ENCODE measurements at regions not wholly inside any gene's neighbourhood (a gene's known extent, or its start where the extent isn't known, plus 50 kb on each side); places are given as distances from the start of the nearest gene placed in this dataset.

DNA sequence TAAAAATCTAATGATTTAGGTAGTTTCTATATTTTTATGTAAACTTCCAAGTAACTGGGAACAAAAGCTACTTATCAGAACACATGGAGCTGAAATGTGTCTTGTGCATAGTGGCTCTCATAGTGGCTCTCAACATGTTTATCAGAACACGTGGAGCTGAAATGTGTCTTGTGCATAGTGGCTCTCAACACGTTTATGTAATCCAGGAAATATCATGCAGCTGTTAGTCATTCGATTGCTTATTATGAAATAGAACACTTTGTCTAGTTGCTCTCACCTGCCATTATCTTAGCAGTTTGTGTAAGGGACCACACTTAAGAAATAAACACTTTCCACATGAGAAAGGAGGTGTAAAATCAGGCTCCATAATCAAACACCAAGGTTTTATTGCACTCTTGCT lies 119.2 kb upstream of the ASCC3 start:
- DNase-seq = no peak
- ChIA-PET CTCF (no interaction called here), POLR2A (no interaction called here)
- Histone ChIP-seq H3K27me3 (replicated peaks; ENCODE audit: control insufficient read depth, insufficient read depth, low read length) (no peaks in the 10 kb centered on the region; the same call in 1 of the 2 replicates), H3K4me3 (ENCODE audit: low read depth, low read length) (no peak overlapping the region), H3K4me1 (no peaks in the 10 kb centered on the region), H3K36me3 (ENCODE audit: control insufficient read depth, insufficient read depth, low read length) (no peaks in the 10 kb centered on the region), H3K9me3 (peaks cover 5% of the 10 kb centered on the region; the same call in 1 of the 2 replicates)
- intact Hi-C loops (cut with micrococcal nuclease; ENCODE audit: unreplicated experiment) = no loop called here
- TF ChIP-seq, protein P1, sequence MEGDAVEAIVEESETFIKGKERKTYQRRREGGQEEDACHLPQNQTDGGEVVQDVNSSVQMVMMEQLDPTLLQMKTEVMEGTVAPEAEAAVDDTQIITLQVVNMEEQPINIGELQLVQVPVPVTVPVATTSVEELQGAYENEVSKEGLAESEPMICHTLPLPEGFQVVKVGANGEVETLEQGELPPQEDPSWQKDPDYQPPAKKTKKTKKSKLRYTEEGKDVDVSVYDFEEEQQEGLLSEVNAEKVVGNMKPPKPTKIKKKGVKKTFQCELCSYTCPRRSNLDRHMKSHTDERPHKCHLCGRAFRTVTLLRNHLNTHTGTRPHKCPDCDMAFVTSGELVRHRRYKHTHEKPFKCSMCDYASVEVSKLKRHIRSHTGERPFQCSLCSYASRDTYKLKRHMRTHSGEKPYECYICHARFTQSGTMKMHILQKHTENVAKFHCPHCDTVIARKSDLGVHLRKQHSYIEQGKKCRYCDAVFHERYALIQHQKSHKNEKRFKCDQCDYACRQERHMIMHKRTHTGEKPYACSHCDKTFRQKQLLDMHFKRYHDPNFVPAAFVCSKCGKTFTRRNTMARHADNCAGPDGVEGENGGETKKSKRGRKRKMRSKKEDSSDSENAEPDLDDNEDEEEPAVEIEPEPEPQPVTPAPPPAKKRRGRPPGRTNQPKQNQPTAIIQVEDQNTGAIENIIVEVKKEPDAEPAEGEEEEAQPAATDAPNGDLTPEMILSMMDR (IDR thresholded peaks at IDR 0.05; ENCODE audit: insufficient read depth in 1 of 2, low read depth in 1 of 2, low read length in 1 of 2, severe bottlenecking in 1 of 2, unreplicated experiment in 1 of 2) = no peak
- no peak overlapping the region for H3K4me3 Mint-ChIP-seq (ENCODE audit: unreplicated experiment)
- H3K36me3 Mint-ChIP-seq (ENCODE audit: insufficient read depth, unreplicated experiment) = no peaks in the 10 kb centered on the region
- no peak overlapping the region for H3K27ac Mint-ChIP-seq (ENCODE audit: unreplicated experiment)
- H3K27me3 Mint-ChIP-seq (ENCODE audit: insufficient read depth, unreplicated experiment) = no peaks in the 10 kb centered on the region
- no TSS peak for BruUV-seq (replicated peaks)
- no peaks in the 10 kb centered on the region for H3K4me1 Mint-ChIP-seq (ENCODE audit: low read depth, unreplicated experiment)
- no peaks in the 10 kb centered on the region for H3K9me3 Mint-ChIP-seq (ENCODE audit: unreplicated experiment)

DNA sequence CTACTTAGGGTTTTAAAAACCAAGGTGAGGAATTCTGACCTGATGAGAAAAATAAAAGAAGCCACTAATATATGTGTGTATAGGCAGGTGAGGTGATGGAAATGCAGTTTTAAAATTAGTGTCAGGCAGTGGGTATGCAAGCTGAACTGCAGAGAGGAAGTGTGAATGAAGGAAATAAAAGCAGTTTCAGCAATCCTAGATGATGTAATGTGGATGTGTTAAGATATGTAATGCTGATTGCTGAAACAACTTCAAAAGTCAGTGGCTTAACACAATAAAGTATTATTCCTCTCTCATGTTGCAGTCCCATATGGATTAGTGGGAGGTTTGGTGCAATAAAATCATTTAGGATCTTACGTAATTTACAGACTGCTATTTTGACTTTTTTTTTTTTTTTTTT lies 119.9 kb upstream of the ASCC3 start:
- no TSS peak for BruUV-seq (replicated peaks)
- no peaks in the 10 kb centered on the region for H3K4me1 ChIP-seq
- H3K36me3 ChIP-seq (ENCODE audit: control insufficient read depth, insufficient read depth, low read length) = no peaks in the 10 kb centered on the region
- POLR2A ChIA-PET = no interaction called here
- Mint-ChIP-seq H3K27me3 (ENCODE audit: insufficient read depth, unreplicated experiment) (no peaks in the 10 kb centered on the region), H3K4me3 (ENCODE audit: unreplicated experiment) (no peak overlapping the region), H3K4me1 (ENCODE audit: low read depth, unreplicated experiment) (no peaks in the 10 kb centered on the region), H3K36me3 (ENCODE audit: insufficient read depth, unreplicated experiment) (no peaks in the 10 kb centered on the region), H3K9me3 (ENCODE audit: unreplicated experiment) (no peaks in the 10 kb centered on the region), H3K27ac (ENCODE audit: unreplicated experiment) (no peak overlapping the region)
- no peaks in the 10 kb centered on the region; the same call in 1 of the 2 replicates for H3K27me3 ChIP-seq (replicated peaks; ENCODE audit: control insufficient read depth, insufficient read depth, low read length)
- intact Hi-C loops (cut with micrococcal nuclease; ENCODE audit: unreplicated experiment) = no loop called here
- peaks cover 5% of the 10 kb centered on the region; the same call in 1 of the 2 replicates for H3K9me3 ChIP-seq
- no peak for DNase-seq
- CTCF ChIA-PET = no interaction called here
- no peak overlapping the region for H3K4me3 ChIP-seq (ENCODE audit: low read depth, low read length)
- TF ChIP-seq, protein P1 (IDR thresholded peaks at IDR 0.05; ENCODE audit: insufficient read depth in 1 of 2, low read depth in 1 of 2, low read length in 1 of 2, severe bottlenecking in 1 of 2, unreplicated experiment in 1 of 2) = no peak

DNA sequence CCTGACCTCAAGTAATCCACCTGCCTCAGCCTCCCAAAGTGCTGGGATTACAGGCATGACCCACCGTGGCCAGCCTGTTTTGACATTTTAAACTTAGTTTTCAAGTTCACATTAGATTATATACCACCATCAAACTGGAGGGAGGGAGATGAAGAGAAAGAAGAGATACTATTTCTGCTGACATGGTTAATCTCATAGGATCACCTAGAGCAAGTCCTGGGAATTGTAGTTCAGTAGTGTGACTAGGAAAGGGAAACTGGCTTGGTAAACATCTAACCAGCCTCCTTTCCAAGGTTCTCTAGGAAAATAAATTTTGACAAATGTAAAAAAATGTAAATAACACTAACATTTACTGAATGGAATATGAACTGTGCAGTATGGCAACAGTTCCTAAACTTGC lies 120.5 kb upstream of the ASCC3 start:
- DNase-seq = no peak
- Mint-ChIP-seq H3K27ac (ENCODE audit: unreplicated experiment) (no peak overlapping the region), H3K4me1 (ENCODE audit: low read depth, unreplicated experiment) (no peaks in the 10 kb centered on the region), H3K36me3 (ENCODE audit: insufficient read depth, unreplicated experiment) (no peaks in the 10 kb centered on the region), H3K27me3 (ENCODE audit: insufficient read depth, unreplicated experiment) (no peaks in the 10 kb centered on the region), H3K9me3 (ENCODE audit: unreplicated experiment) (no peaks in the 10 kb centered on the region), H3K4me3 (ENCODE audit: unreplicated experiment) (no peak overlapping the region)
- Histone ChIP-seq H3K9me3 (peaks cover 5% of the 10 kb centered on the region; the same call in 1 of the 2 replicates), H3K36me3 (ENCODE audit: control insufficient read depth, insufficient read depth, low read length) (no peaks in the 10 kb centered on the region), H3K4me3 (ENCODE audit: low read depth, low read length) (no peak overlapping the region), H3K27me3 (replicated peaks; ENCODE audit: control insufficient read depth, insufficient read depth, low read length) (no peaks in the 10 kb centered on the region; the same call in 1 of the 2 replicates), H3K4me1 (no peaks in the 10 kb centered on the region)
- TF ChIP-seq, protein P1 (IDR thresholded peaks at IDR 0.05; ENCODE audit: insufficient read depth in 1 of 2, low read depth in 1 of 2, low read length in 1 of 2, severe bottlenecking in 1 of 2, unreplicated experiment in 1 of 2) = no peak
- no TSS peak for BruUV-seq (replicated peaks)
- intact Hi-C loops (cut with micrococcal nuclease; ENCODE audit: unreplicated experiment) = no loop called here
- POLR2A ChIA-PET = no interaction called here
- CTCF ChIA-PET = no interaction called here

All from Caco-2 (cell line).